SK-N-DZ (cell line): ENCODE measurements at regions not wholly inside any gene's neighbourhood (a gene's known extent, or its start where the extent isn't known, plus 50 kb on each side); places are given as distances from the start of the nearest gene placed in this dataset.

ENCODE experiments used
- DNase-seq: peaks from one replicate; pipeline ENCODE4 v3.0.0-alpha.2; 2015; ENCODE audit warnings: low spot score

GRCh38 chr2:190783513-190784263, 96.9 kb upstream of the GLS start:
- no peak for DNase-seq

- no peak for DNase-seq
Measured at GRCh38 chr2:190785334-190785733, 95.3 kb upstream of the GLS start.

- no peak for DNase-seq
Measured at GRCh38 chr2:190786404-190787166, 94.0 kb upstream of the GLS start.

GRCh38 chr2:190787743-190788235, 92.8 kb upstream of the GLS start:
- DNase-seq: no peak

- no peak for DNase-seq
Measured at GRCh38 chr2:190789074-190790004, 91.3 kb upstream of the GLS start.

GRCh38 chr2:190791347-190791975, 89.2 kb upstream of the GLS start:
- DNase-seq: no peak

- no peak for DNase-seq
Measured at GRCh38 chr2:190791976-190792575, 88.5 kb upstream of the GLS start.

- DNase-seq: no peak
Measured at GRCh38 chr2:190792956-190793888, 87.4 kb upstream of the GLS start.

GRCh38 chr2:190794377-190794776, 86.2 kb upstream of the GLS start:
- no peak for DNase-seq

- DNase-seq: no peak
Measured at GRCh38 chr2:190794790-190795189, 85.8 kb upstream of the GLS start.

- DNase-seq: no peak
Measured at GRCh38 chr2:190795686-190796085, 84.9 kb upstream of the GLS start.

GRCh38 chr2:190799999-190800398, 80.6 kb upstream of the GLS start:
- no peak for DNase-seq

GRCh38 chr2:190800528-190800927, 80.1 kb upstream of the GLS start:
- no peak for DNase-seq

- peak; percentile 60 for DNase-seq
Measured at GRCh38 chr2:190802129-190802528, 78.5 kb upstream of the GLS start.

GRCh38 chr2:190802626-190803209, 77.9 kb upstream of the GLS start:
- peak; percentile 67 for DNase-seq

- no peak for DNase-seq
Measured at GRCh38 chr2:190804182-190804795, 76.3 kb upstream of the GLS start.

- no peak for DNase-seq
Measured at GRCh38 chr2:190805126-190805525, 75.5 kb upstream of the GLS start.

- no peak for DNase-seq
Measured at GRCh38 chr2:190805843-190806242, 74.8 kb upstream of the GLS start.

GRCh38 chr2:190807886-190808285, 72.7 kb upstream of the GLS start:
- no peak for DNase-seq
